ENCODE measurements at regions not wholly inside any gene's neighbourhood (a gene's known extent, or its start where the extent isn't known, plus 50 kb on each side); places are given as distances from the start of the nearest gene placed in this dataset.

DNA sequence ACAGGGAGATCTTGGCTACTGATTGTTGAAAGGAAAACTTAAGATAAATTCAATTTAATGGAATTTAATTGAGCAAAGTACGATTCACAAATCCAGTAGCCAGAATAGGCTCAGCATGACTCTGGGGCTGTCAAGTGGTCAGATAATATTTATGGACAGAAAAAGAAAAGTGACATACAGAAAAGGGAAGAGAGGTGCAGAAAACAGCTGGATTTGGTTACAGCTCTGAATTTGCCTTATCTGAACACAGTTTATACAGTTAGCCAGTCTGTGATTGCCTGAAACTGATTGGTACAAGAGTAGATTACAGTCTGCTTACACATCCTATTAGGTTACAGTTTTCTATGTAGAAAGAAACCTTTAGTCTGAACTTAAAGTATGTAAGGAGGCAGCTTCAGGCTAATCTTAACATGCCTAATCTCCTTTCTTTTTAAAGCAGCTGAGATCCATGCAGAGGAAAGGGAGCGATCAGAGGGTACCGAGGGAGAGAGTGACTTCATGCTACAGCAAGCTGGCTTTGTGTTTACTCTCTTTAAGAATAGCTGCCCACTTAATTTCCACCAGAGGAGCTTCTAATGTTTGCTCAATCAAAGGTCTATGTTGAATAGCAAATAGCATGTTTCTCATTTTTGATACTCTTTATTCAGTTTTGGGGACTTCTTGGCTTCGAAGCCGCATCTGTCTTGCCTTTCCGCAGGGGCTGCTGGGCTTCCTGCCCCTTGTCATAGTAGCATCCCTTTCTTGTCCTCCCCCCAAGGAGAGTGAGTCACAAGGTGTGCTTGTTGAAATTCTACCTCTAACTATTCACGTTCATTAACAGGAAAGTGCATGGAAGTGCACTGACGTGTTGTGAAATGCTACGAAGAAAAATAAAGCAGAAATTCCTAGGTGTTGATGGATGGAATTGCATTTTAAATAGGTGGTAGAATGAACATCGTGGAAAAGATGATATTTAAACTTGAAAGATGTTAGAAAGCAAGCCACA is 761.2 kb downstream of the TAF11L14 start:
- TF ChIP-seq, protein P1, sequence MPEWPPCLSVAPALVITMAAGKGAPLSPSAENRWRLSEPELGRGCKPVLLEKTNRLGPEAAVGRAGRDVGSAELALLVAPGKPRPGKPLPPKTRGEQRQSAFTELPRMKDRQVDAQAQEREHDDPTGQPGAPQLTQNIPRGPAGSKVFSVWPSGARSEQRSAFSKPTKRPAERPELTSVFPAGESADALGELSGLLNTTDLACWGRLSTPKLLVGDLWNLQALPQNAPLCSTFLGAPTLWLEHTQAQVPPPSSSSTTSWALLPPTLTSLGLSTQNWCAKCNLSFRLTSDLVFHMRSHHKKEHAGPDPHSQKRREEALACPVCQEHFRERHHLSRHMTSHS (tag by site-specific recombination; IDR thresholded peaks at IDR 0.05): no peak
- TF ChIP-seq, protein P2, sequence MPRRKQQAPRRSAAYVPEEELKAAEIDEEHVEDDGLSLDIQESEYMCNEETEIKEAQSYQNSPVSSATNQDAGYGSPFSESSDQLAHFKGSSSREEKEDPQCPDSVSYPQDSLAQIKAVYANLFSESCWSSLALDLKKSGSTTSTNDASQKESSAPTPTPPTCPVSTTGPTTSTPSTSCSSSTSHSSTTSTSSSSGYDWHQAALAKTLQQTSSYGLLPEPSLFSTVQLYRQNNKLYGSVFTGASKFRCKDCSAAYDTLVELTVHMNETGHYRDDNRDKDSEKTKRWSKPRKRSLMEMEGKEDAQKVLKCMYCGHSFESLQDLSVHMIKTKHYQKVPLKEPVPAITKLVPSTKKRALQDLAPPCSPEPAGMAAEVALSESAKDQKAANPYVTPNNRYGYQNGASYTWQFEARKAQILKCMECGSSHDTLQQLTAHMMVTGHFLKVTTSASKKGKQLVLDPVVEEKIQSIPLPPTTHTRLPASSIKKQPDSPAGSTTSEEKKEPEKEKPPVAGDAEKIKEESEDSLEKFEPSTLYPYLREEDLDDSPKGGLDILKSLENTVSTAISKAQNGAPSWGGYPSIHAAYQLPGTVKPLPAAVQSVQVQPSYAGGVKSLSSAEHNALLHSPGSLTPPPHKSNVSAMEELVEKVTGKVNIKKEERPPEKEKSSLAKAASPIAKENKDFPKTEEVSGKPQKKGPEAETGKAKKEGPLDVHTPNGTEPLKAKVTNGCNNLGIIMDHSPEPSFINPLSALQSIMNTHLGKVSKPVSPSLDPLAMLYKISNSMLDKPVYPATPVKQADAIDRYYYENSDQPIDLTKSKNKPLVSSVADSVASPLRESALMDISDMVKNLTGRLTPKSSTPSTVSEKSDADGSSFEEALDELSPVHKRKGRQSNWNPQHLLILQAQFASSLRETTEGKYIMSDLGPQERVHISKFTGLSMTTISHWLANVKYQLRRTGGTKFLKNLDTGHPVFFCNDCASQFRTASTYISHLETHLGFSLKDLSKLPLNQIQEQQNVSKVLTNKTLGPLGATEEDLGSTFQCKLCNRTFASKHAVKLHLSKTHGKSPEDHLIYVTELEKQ (tag by site-specific recombination; IDR thresholded peaks at IDR 0.05; ENCODE audit: borderline replicate concordance): no peak
- TF ChIP-seq CTCF (tag by site-specific recombination; IDR thresholded peaks at IDR 0.05) (no peak), ZNF677 (tag by site-specific recombination; IDR thresholded peaks at IDR 0.05) (no peak), ZNF174 (tag by site-specific recombination; IDR thresholded peaks at IDR 0.05) (no peak), ZBTB1 (tag by site-specific recombination; IDR thresholded peaks at IDR 0.05) (no peak)
- TF ChIP-seq, protein P3, sequence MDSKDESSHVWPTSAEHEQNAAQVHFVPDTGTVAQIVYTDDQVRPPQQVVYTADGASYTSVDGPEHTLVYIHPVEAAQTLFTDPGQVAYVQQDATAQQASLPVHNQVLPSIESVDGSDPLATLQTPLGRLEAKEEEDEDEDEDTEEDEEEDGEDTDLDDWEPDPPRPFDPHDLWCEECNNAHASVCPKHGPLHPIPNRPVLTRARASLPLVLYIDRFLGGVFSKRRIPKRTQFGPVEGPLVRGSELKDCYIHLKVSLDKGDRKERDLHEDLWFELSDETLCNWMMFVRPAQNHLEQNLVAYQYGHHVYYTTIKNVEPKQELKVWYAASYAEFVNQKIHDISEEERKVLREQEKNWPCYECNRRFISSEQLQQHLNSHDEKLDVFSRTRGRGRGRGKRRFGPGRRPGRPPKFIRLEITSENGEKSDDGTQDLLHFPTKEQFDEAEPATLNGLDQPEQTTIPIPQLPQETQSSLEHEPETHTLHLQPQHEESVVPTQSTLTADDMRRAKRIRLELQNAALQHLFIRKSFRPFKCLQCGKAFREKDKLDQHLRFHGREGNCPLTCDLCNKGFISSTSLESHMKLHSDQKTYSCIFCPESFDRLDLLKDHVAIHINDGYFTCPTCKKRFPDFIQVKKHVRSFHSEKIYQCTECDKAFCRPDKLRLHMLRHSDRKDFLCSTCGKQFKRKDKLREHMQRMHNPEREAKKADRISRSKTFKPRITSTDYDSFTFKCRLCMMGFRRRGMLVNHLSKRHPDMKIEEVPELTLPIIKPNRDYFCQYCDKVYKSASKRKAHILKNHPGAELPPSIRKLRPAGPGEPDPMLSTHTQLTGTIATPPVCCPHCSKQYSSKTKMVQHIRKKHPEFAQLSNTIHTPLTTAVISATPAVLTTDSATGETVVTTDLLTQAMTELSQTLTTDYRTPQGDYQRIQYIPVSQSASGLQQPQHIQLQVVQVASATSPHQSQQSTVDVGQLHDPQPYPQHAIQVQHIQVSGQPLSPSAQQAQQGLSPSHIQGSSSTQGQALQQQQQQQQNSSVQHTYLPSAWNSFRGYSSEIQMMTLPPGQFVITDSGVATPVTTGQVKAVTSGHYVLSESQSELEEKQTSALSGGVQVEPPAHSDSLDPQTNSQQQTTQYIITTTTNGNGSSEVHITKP (tag by site-specific recombination; IDR thresholded peaks at IDR 0.05): no peak
- TF ChIP-seq, protein P4, sequence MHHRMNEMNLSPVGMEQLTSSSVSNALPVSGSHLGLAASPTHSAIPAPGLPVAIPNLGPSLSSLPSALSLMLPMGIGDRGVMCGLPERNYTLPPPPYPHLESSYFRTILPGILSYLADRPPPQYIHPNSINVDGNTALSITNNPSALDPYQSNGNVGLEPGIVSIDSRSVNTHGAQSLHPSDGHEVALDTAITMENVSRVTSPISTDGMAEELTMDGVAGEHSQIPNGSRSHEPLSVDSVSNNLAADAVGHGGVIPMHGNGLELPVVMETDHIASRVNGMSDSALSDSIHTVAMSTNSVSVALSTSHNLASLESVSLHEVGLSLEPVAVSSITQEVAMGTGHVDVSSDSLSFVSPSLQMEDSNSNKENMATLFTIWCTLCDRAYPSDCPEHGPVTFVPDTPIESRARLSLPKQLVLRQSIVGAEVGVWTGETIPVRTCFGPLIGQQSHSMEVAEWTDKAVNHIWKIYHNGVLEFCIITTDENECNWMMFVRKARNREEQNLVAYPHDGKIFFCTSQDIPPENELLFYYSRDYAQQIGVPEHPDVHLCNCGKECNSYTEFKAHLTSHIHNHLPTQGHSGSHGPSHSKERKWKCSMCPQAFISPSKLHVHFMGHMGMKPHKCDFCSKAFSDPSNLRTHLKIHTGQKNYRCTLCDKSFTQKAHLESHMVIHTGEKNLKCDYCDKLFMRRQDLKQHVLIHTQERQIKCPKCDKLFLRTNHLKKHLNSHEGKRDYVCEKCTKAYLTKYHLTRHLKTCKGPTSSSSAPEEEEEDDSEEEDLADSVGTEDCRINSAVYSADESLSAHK (tag by site-specific recombination; IDR thresholded peaks at IDR 0.05): no peak

Measured in HEK293 (cell line).